Common myeloid progenitor, CD34-positive (primary cell): ENCODE measurements at regions not wholly inside any gene's neighbourhood (a gene's known extent, or its start where the extent isn't known, plus 50 kb on each side); places are given as distances from the start of the nearest gene placed in this dataset.
"Not testable (repeated sequence)": the region's sequence is repeated elsewhere in the genome, so short reads cannot be mapped to it uniquely, and the experiment has no call there.

ENCODE experiments used
- CTCF ChIA-PET: fragments of 350-600 bp; sonication (Branson Sonifier 250); formaldehyde crosslinking; loops from one replicate; lab custom pipeline; 2021; ENCODE audit warnings: antibody characterized with exemption; lab: Charles Lee
- POLR2A ChIA-PET: fragments of 350-600 bp; sonication (Branson Sonifier 250); formaldehyde crosslinking; loops from one replicate; lab custom pipeline; 2021; ENCODE audit warnings: antibody characterized with exemption; lab: Charles Lee
- DNase-seq, 3 donors: peaks; one replicate each; pipeline versions ENCODE4 v3.0.0 to v3.0.0-alpha.2; 2013
- H3K27ac ChIP-seq, 2 experiments: 1 replicate in 1 of 2; 2 replicates in 1 of 2; pipeline ENCODE4 v1.7.0; 2013; ENCODE audit warnings: inconsistent platforms in 2 of 2, low read length in 2 of 2, mild to moderate bottlenecking in 2 of 2, low read depth in 1 of 2, moderate library complexity in 1 of 2; ENCODE audit not compliant: severe bottlenecking in 2 of 2, insufficient read depth in 1 of 2, poor library complexity in 1 of 2
- H3K27me3 ChIP-seq, 5 experiments: replicated peaks in 2 of 5; 1 replicate in 3 of 5; 2 replicates in 2 of 5; pipeline versions ENCODE4 v1.6.1 to v1.7.0; 2013; ENCODE audit warnings: low read length in 4 of 5, mild to moderate bottlenecking in 2 of 5, moderate library complexity in 2 of 5, inconsistent platforms in 1 of 5; ENCODE audit not compliant: insufficient read depth in 5 of 5, control insufficient read depth in 4 of 5
- H3K36me3 ChIP-seq, 4 experiments: 1 replicate in 2 of 4; 2 replicates in 2 of 4; pipeline versions ENCODE4 v1.6.1 to v1.7.0; 2013; ENCODE audit warnings: low read length in 3 of 4, control low read depth in 1 of 4, mild to moderate bottlenecking in 1 of 4; ENCODE audit not compliant: control insufficient read depth in 4 of 4, insufficient read depth in 4 of 4
- H3K4me1 ChIP-seq, 4 experiments: 1 replicate in 3 of 4; 2 replicates in 1 of 4; pipeline versions ENCODE4 v1.6.1 to v1.7.1; 2013; ENCODE audit warnings: low read length in 3 of 4, mild to moderate bottlenecking in 3 of 4, control low read depth in 1 of 4, inconsistent platforms in 1 of 4, moderate library complexity in 1 of 4; ENCODE audit not compliant: control insufficient read depth in 4 of 4, insufficient read depth in 4 of 4; ENCODE audit errors: control extremely low read depth in 1 of 4
- H3K4me3 ChIP-seq, 7 experiments: 1 replicate in 4 of 7; 2 replicates in 3 of 7; pipeline versions ENCODE4 v1.5.1 to v1.7.0; 2013; ENCODE audit warnings: mild to moderate bottlenecking in 7 of 7, low read length in 6 of 7, moderate library complexity in 6 of 7, inconsistent platforms in 2 of 7, low read depth in 2 of 7, control low read depth in 1 of 7; ENCODE audit not compliant: insufficient read depth in 4 of 7, control insufficient read depth in 1 of 7; ENCODE audit errors: extremely low read depth in 1 of 7
- H3K9me3 ChIP-seq, 5 experiments: 1 replicate in 4 of 5; 2 replicates in 1 of 5; pipeline versions ENCODE4 v1.6.1 to v1.7.1; 2013; ENCODE audit warnings: low read length in 4 of 5, mild to moderate bottlenecking in 2 of 5, inconsistent platforms in 1 of 5, low read depth in 1 of 5, moderate library complexity in 1 of 5; ENCODE audit not compliant: control insufficient read depth in 4 of 5, insufficient read depth in 2 of 5; ENCODE audit errors: control extremely low read depth in 1 of 5
- WGBS: methylation state at CpG from one replicate; pipeline ENCODE4 v1.1.5; 2013; ENCODE audit not compliant: insufficient coverage; 5-methylcytosine and 5-hydroxymethylcytosine counted together

DNA sequence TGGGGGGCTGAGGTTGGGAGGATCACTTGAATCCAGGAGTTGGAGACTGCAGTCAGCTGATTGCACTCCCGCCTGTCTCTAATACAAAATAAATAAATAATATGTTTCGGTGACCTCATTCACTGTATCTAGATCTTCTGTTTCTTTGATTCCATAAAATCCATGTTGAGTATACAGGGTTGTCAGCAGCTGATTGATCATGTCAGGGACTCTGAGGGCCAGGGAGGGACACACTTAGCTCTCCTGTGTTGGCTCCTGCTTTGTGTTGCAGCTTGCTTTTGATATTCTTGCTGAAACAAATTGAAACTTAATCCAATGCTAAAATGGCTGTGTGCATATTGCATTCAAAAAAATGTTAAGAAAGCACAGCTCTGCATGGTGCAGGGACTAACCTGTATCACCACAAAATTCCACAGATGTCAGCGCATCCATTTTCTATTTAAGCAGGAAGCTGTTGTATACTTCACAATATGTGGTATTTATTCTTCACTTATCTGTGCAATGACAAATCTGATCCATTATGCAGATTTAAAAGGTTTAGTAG, 454.5 kb downstream of the CDH11 start:
- Histone ChIP-seq H3K4me3 (no peak overlapping the region), H3K27ac (no peak overlapping the region), H3K9me3 (no peaks in the 10 kb centered on the region), H3K4me1 (no peaks in the 10 kb centered on the region), H3K36me3 (no peaks in the 10 kb centered on the region), H3K27me3 (no peaks in the 10 kb centered on the region)
- 80% methylated on average over 1 of the region's 3 CpGs for WGBS
- CTCF ChIA-PET: no interaction called here
- DNase-seq: no peak
- POLR2A ChIA-PET: no interaction called here

DNA sequence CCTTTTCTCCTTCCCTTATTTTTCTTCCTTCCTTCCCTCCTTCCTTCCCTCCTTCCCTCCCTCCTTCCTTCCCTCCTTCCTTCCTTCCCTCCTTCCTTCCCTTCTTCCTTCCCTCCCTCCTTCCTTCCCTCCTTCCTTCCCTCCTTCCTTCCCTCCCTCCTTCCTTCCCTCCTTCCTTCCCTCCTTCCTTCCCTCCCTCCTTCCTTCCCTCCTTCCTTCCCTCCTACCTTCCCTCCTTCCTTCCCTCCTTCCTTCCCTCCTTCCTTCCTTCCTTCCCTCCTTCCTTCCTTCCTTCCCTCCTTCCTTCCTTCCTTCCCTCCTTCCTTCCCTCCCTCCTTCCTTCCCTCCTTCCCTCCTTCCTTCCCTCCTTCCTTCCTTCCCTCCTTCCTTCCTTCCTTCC, 459.6 kb downstream of the CDH11 start:
- POLR2A ChIA-PET, H3K27me3 ChIP-seq, DNase-seq, H3K4me3 ChIP-seq, H3K9me3 ChIP-seq, H3K27ac ChIP-seq, H3K36me3 ChIP-seq, H3K4me1 ChIP-seq: not testable (repeated sequence)
- CTCF ChIA-PET: interaction anchor here (0.5 kb wide), 1 partner anchor 56 kb away, joined by 3 read pairs; no protein-coding TSS in a partner anchor

DNA sequence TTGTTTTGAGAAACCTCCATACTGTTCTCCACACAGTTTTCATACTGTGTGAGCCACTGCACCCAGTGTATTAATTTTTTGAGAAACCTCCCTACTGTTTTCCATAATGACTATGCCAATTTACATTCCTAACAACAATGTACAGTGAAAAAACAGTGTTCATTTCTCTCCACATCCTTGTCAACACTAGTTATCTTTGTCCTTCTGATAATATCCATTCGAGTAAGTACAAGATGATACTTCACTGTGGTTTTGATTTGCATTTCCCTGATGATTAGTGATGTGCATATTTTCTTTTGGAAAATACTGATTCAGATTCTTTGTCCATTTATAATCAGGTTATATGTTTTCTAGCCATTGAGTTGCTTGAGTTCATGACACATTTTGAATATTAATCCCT, 462.0 kb downstream of the CDH11 start:
- no peaks in the 10 kb centered on the region for H3K27me3 ChIP-seq
- ChIA-PET POLR2A (no interaction called here), CTCF (no interaction called here)
- WGBS: no CpG with 5 or more reads among the region's 1 CpG
- H3K36me3 ChIP-seq: no peaks in the 10 kb centered on the region
- H3K4me1 ChIP-seq: no peaks in the 10 kb centered on the region
- no peak overlapping the region for H3K4me3 ChIP-seq
- no peaks in the 10 kb centered on the region for H3K9me3 ChIP-seq
- DNase-seq: no peak
- no peak overlapping the region for H3K27ac ChIP-seq

DNA sequence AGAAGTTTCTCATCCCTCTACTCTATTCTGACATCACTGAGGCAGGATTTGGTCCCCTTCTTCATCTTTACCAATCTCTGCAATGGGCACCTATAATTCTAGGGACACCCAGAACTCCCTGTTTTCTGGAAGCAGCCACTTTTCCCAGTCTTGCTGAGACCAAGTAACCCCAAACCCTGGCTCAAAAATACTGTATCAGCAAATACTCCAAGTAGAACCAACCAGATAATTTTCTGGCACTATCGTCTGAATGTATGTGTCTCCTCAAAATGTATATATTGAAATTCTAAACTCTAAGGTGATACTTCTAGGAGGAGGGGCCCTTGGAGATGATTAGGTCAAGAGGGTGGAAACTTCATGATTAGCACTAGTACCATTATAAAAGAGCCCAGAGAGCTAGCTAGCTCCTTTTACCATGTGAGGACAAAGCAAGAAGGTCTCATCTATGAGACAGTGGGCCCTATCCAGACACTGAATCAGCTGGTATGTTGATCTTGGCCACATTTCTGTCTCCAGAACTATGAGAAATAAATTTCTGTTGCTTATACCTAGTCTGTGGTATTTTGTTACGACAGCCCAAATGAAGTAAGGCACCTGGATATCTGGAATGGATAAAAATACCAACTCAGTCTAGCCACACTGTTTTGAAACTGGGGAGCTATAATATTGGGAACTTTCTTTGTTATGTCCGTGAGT, 464.4 kb downstream of the CDH11 start:
- H3K4me3 ChIP-seq: no peak overlapping the region
- H3K9me3 ChIP-seq: no peaks in the 10 kb centered on the region
- DNase-seq: no peak
- ChIA-PET POLR2A (no interaction called here), CTCF (no interaction called here)
- no peaks in the 10 kb centered on the region for H3K4me1 ChIP-seq
- WGBS: 87% methylated on average over 2 of the region's 3 CpGs
- H3K27me3 ChIP-seq: no peaks in the 10 kb centered on the region
- H3K27ac ChIP-seq: no peak overlapping the region
- no peaks in the 10 kb centered on the region for H3K36me3 ChIP-seq

DNA sequence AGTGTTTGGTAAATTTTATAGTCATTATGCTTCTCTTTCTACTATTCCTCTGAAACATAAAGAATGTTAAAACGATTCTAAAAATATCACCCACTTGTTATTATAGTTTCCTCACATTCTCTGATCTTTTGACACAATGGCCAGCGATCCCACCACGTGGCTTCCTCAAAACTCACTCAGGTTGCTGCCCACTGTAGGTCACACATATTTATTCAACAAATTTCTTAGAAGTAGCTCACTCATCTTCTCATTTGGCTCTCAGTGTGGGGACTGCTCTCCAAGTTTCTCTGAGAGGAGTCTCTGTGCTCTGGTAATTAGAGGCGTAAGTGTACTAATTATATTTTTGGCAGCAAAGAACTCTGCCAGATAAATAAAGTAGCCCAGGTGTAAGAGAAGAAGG, 465.4 kb downstream of the CDH11 start:
- H3K36me3 ChIP-seq: no peaks in the 10 kb centered on the region
- no peak overlapping the region for H3K4me3 ChIP-seq
- 51% methylated on average over 3 of the region's 4 CpGs for WGBS
- POLR2A ChIA-PET: no interaction called here
- no peaks in the 10 kb centered on the region for H3K4me1 ChIP-seq
- CTCF ChIA-PET: no interaction called here
- no peak overlapping the region for H3K27ac ChIP-seq
- DNase-seq: no peak
- H3K9me3 ChIP-seq: no peaks in the 10 kb centered on the region
- H3K27me3 ChIP-seq: no peaks in the 10 kb centered on the region

DNA sequence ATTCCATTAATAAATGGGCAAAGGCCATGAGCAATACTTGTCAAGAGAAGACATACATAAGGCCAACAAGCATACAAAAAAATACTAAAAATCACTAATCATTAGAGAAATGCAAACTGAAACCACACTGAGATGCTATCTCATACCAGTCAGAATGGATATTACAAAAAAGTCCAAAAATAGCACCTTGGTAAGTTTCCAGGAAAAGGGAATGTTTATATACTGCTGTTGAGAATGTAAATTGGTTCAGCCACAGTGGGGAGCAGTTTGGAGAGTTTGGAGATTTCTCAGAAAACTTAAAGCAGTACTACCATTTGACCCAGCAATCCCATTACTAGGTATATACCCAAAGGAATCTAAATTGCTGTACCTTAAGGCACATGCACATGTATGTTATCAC, 467.7 kb downstream of the CDH11 start:
- ChIA-PET CTCF (no interaction called here), POLR2A (no interaction called here)
- no peak for DNase-seq

DNA sequence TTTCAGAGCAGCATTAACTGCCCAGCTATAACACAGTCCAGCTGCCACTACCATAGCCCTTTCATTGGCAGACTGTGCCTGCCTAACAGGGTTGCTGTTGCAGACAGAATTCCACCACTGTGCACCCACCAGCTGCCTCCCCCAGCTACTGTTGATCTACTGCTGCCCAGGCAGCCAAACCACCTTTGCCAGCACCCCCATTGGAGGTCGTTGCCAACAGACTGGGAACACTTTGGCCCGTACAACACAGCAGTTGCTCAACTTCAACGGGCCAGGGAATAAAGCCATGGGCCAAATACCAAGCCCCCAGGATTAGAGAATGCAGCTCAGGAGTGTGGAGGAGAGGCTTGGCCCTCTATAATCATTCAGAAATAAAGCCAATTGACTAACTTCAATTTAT, 473.6 kb downstream of the CDH11 start:
- POLR2A ChIA-PET: no interaction called here
- no peak overlapping the region for H3K4me3 ChIP-seq
- H3K27ac ChIP-seq: no peak overlapping the region
- H3K9me3 ChIP-seq: no peaks in the 10 kb centered on the region
- 100% methylated on average over 2 of the region's 3 CpGs for WGBS
- H3K36me3 ChIP-seq: no peaks in the 10 kb centered on the region
- H3K27me3 ChIP-seq: no peaks in the 10 kb centered on the region
- DNase-seq: no peak
- no peaks in the 10 kb centered on the region for H3K4me1 ChIP-seq
- CTCF ChIA-PET: no interaction called here

More for the DNA sequence above, 467.7 kb downstream of the CDH11 start:
- no peaks in the 10 kb centered on the region for H3K9me3 ChIP-seq
- H3K4me3 ChIP-seq: no peak overlapping the region
- H3K4me1 ChIP-seq: no peaks in the 10 kb centered on the region
- no peak overlapping the region for H3K27ac ChIP-seq
- no peaks in the 10 kb centered on the region for H3K36me3 ChIP-seq
- H3K27me3 ChIP-seq: no peaks in the 10 kb centered on the region
